Cardiac fibroblast (primary cell): ENCODE measurements at regions not wholly inside any gene's neighbourhood (a gene's known extent, or its start where the extent isn't known, plus 50 kb on each side); places are given as distances from the start of the nearest gene placed in this dataset.

ENCODE experiments used
- DNase-seq, 2 donors: peaks; one replicate each; pipeline versions ENCODE4 v3.0.0 to v3.0.0-alpha.2; 2010; ENCODE audit warnings: low read depth in 2 of 2
- H3K4me3 ChIP-seq, 2 donors: replicated peaks in 1 of 2; 1 replicate in 1 of 2; 2 replicates in 1 of 2; pipeline ENCODE4 v1.5.1; 2011; ENCODE audit warnings: low read depth in 2 of 2, low read length in 2 of 2, mild to moderate bottlenecking in 2 of 2, moderate library complexity in 1 of 2
- CTCF ChIP-seq: IDR thresholded peaks from one replicate; pipeline ENCODE4 v1.5.1; 2011; ENCODE audit warnings: low read depth, mild to moderate bottlenecking, low read length, inconsistent platforms

- TF ChIP-seq CTCF, result no peak
- H3K4me3 ChIP-seq, result no peak overlapping the region
- DNase-seq, result no peak
Measured at GRCh38 chr14:85459361-85460000, 70.5 kb upstream of the FLRT2 start.

GRCh38 chr14:85461432-85462133 lies 68.4 kb upstream of the FLRT2 start:
- no peak for TF ChIP-seq CTCF

GRCh38 chr14:85463512-85463911 lies 66.4 kb upstream of the FLRT2 start:
- TF ChIP-seq CTCF, result no peak
- no peak overlapping the region for H3K4me3 ChIP-seq
- peak in 1 of 2 donors; percentile 18 for DNase-seq

More at GRCh38 chr14:85461432-85462133, 68.4 kb upstream of the FLRT2 start:
- DNase-seq, result no peak
- no peak overlapping the region for H3K4me3 ChIP-seq

- H3K4me3 ChIP-seq, result no peak overlapping the region
- DNase-seq, result peak in 1 of 2 donors; percentile 18
- no peak for TF ChIP-seq CTCF
Measured at GRCh38 chr14:85464135-85464895, 65.6 kb upstream of the FLRT2 start.

GRCh38 chr14:85466678-85467077 lies 63.3 kb upstream of the FLRT2 start:
- TF ChIP-seq CTCF, result no peak
- DNase-seq, result no peak
- no peak overlapping the region for H3K4me3 ChIP-seq

- no peak overlapping the region for H3K4me3 ChIP-seq
- no peak for TF ChIP-seq CTCF
- no peak for DNase-seq
Measured at GRCh38 chr14:85468816-85469215, 61.1 kb upstream of the FLRT2 start.
